A549 (cell line): ENCODE measurements at regions not wholly inside any gene's neighbourhood (a gene's known extent, or its start where the extent isn't known, plus 50 kb on each side); places are given as distances from the start of the nearest gene placed in this dataset.

ENCODE experiments used
- CTCF ChIP-seq: fragments of >200 bp; sonication (Bioruptor Twin); formaldehyde crosslinking; IDR thresholded peaks from 3 replicates; pipeline ENCODE4 v1.5.1; 2016
- ZFP36 ChIP-seq: fragments of 450-650 bp; IDR thresholded peaks from 2 replicates; pipeline ENCODE4 v1.6.1; 2014; ENCODE audit warnings: borderline replicate concordance; ENCODE audit not compliant: partially characterized antibody

- TF ChIP-seq ZFP36 (no peak), CTCF (no peak)
Measured at GRCh38 chr3:54240-54639, 142.3 kb upstream of the CHL1 start.
